Neural progenitor cell (in vitro differentiated cells): ENCODE measurements at regions not wholly inside any gene's neighbourhood (a gene's known extent, or its start where the extent isn't known, plus 50 kb on each side); places are given as distances from the start of the nearest gene placed in this dataset.

ENCODE experiments used
- EZH2 ChIP-seq: fragments of 200-600 bp; sonication (generic); IDR thresholded peaks from 2 replicates; pipeline ENCODE4 v1.6.1; 2017; ENCODE audit warnings: antibody characterized with exemption, mild to moderate bottlenecking, moderate library complexity
- EZH2phosphoT487 ChIP-seq: fragments of 200-600 bp; sonication (generic); IDR thresholded peaks from 2 replicates; pipeline ENCODE4 v1.6.1; 2017; ENCODE audit warnings: antibody characterized with exemption
- TF ChIP-seq, protein P1 (sequence below): fragments of 200-600 bp; sonication (generic); IDR thresholded peaks from 2 replicates; pipeline ENCODE4 v1.5.1; 2017; ENCODE audit warnings: antibody characterized with exemption, mild to moderate bottlenecking

GRCh38 chr14:89723930-89724627 is 230.5 kb downstream of the EFCAB11 start:
- TF ChIP-seq EZH2phosphoT487 (no peak), EZH2 (no peak)
- TF ChIP-seq, protein P1, sequence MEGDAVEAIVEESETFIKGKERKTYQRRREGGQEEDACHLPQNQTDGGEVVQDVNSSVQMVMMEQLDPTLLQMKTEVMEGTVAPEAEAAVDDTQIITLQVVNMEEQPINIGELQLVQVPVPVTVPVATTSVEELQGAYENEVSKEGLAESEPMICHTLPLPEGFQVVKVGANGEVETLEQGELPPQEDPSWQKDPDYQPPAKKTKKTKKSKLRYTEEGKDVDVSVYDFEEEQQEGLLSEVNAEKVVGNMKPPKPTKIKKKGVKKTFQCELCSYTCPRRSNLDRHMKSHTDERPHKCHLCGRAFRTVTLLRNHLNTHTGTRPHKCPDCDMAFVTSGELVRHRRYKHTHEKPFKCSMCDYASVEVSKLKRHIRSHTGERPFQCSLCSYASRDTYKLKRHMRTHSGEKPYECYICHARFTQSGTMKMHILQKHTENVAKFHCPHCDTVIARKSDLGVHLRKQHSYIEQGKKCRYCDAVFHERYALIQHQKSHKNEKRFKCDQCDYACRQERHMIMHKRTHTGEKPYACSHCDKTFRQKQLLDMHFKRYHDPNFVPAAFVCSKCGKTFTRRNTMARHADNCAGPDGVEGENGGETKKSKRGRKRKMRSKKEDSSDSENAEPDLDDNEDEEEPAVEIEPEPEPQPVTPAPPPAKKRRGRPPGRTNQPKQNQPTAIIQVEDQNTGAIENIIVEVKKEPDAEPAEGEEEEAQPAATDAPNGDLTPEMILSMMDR: no peak
